Endothelial cell of umbilical vein (primary cell): ENCODE measurements at regions not wholly inside any gene's neighbourhood (a gene's known extent, or its start where the extent isn't known, plus 50 kb on each side); places are given as distances from the start of the nearest gene placed in this dataset.

ENCODE experiments used
- BruUV-seq: library from RNA; stranded (reverse); fragments of 400-500 nt; replicated peaks from 2 replicates; lab custom pipeline; 2021; lab: Mats Ljungman, UMichigan
- CTCF ChIA-PET: fragments of 300-600, 350-600 bp; sonication (Branson Sonifier 250); formaldehyde crosslinking; loops from one replicate; lab custom pipeline; 2021; ENCODE audit warnings: antibody characterized with exemption, inconsistent platforms; lab: Charles Lee
- POLR2A ChIA-PET: fragments of 300-600, 350-600 bp; sonication (Branson Sonifier 250); formaldehyde crosslinking; loops from one replicate; lab custom pipeline; 2021; ENCODE audit warnings: antibody characterized with exemption, inconsistent platforms; lab: Charles Lee
- DNase-seq: peaks from one replicate; pipeline ENCODE4 v3.0.0-alpha.2; 2011; ENCODE audit warnings: low read depth, low spot score
- FAIRE-seq: peaks from 2 replicates; lab custom pipeline; 2011; peaks lifted over from hg19 to GRCh38; lab: Jason Lieb, UNC
- H2AFZ ChIP-seq: 2 replicates; pipeline ENCODE4 v1.6.0; 2012; ENCODE audit warnings: low read depth, low read length, control low read depth, inconsistent platforms
- H3K27ac ChIP-seq: 2 replicates; pipeline ENCODE4 v1.5.1; 2011; ENCODE audit warnings: low read depth, mild to moderate bottlenecking, control low read depth, low read length, moderate library complexity; ENCODE audit not compliant: insufficient read depth
- H3K27me3 ChIP-seq, 2 experiments: 2 replicates each; pipeline versions ENCODE4 v1.6.0 to v1.6.1; 2011; ENCODE audit warnings: low read length in 2 of 2, mixed read lengths in 1 of 2; ENCODE audit not compliant: control insufficient read depth in 2 of 2, insufficient read depth in 2 of 2
- H3K36me3 ChIP-seq, 2 experiments: 2 replicates in 1 of 2; 3 replicates in 1 of 2; pipeline ENCODE4 v1.5.1; 2011; ENCODE audit warnings: low read length in 2 of 2, mild to moderate bottlenecking in 1 of 2, moderate library complexity in 1 of 2; ENCODE audit not compliant: control insufficient read depth in 2 of 2, insufficient read depth in 2 of 2; ENCODE audit errors: extremely low read depth in 1 of 2
- H3K4me1 ChIP-seq: 3 replicates; pipeline ENCODE4 v1.5.1; 2011; ENCODE audit warnings: mild to moderate bottlenecking, low read length; ENCODE audit not compliant: control insufficient read depth, insufficient read depth; ENCODE audit errors: extremely low read depth
- H3K4me2 ChIP-seq: 2 replicates; pipeline ENCODE4 v1.6.1; 2011; ENCODE audit warnings: low read length, control low read depth, mixed read lengths; ENCODE audit not compliant: insufficient read depth
- H3K4me3 ChIP-seq, 3 experiments: fragments of 200-600 bp in 1 of 3; sonication (generic), shearing (Covaris generic) in 1 of 3; replicated peaks in 1 of 3; 2 replicates each; pipeline ENCODE4 v1.5.1; 2011 to 2016; ENCODE audit warnings: control low read depth in 3 of 3, low read length in 3 of 3, mild to moderate bottlenecking in 2 of 3, inconsistent platforms in 1 of 3, low read depth in 1 of 3, moderate library complexity in 1 of 3; ENCODE audit not compliant: insufficient read depth in 1 of 3
- H3K79me2 ChIP-seq: 2 replicates; pipeline ENCODE4 v1.6.0; 2012; ENCODE audit warnings: low read length, inconsistent platforms; ENCODE audit not compliant: control insufficient read depth, insufficient read depth
- H3K9ac ChIP-seq: replicated peaks from 2 replicates; pipeline ENCODE3; 2011; ENCODE audit warnings: low read length, control low read depth; ENCODE audit not compliant: insufficient read depth; ENCODE audit errors: extremely low read depth
- H3K9me1 ChIP-seq: replicated peaks from 3 replicates; pipeline ENCODE4 v1.6.0; 2011; ENCODE audit warnings: mild to moderate bottlenecking, low read length; ENCODE audit not compliant: control insufficient read depth, insufficient read depth; ENCODE audit errors: extremely low read depth
- H3K9me3 ChIP-seq: replicated peaks from 2 replicates; pipeline ENCODE4 v1.5.1; 2012; ENCODE audit warnings: low read length, inconsistent platforms; ENCODE audit not compliant: control insufficient read depth, insufficient read depth
- H4K20me1 ChIP-seq: replicated peaks from 2 replicates; pipeline ENCODE3; 2011; ENCODE audit warnings: mild to moderate bottlenecking, low read length; ENCODE audit not compliant: control insufficient read depth, insufficient read depth; ENCODE audit errors: extremely low read depth
- CTCF ChIP-seq, 2 donors: IDR thresholded peaks; 1 replicate in 1 of 2; 2 replicates in 1 of 2; pipeline ENCODE4 v1.5.1; 2011; ENCODE audit warnings: low read length in 2 of 2, mild to moderate bottlenecking in 2 of 2, moderate library complexity in 2 of 2, control low read depth in 1 of 2, inconsistent platforms in 1 of 2, low read depth in 1 of 2; ENCODE audit not compliant: insufficient read depth in 1 of 2; ENCODE audit errors: extremely low read depth in 1 of 2
- EZH2 ChIP-seq: IDR thresholded peaks from 2 replicates; pipeline ENCODE4 v1.6.1; 2012; ENCODE audit warnings: borderline replicate concordance, low read depth, mild to moderate bottlenecking, moderate library complexity, low read length, inconsistent platforms; ENCODE audit not compliant: severe bottlenecking
- FOS ChIP-seq: IDR thresholded peaks from 2 replicates; pipeline ENCODE4 v1.6.1; 2011; ENCODE audit warnings: mild to moderate bottlenecking, low read length, moderate library complexity, borderline replicate concordance; ENCODE audit not compliant: insufficient read depth
- GATA2 ChIP-seq: IDR thresholded peaks from 2 replicates; pipeline ENCODE4 v1.7.0; 2011; ENCODE audit warnings: low read depth, mild to moderate bottlenecking, moderate library complexity, mixed read lengths, low read length; ENCODE audit not compliant: insufficient read length, insufficient read depth
- JUN ChIP-seq: IDR thresholded peaks from 2 replicates; pipeline ENCODE4 v1.6.1; 2011; ENCODE audit warnings: borderline replicate concordance, low read depth; ENCODE audit not compliant: insufficient read length, insufficient read depth
- MAX ChIP-seq: IDR thresholded peaks from 2 replicates; pipeline ENCODE4 v1.6.1; 2011; ENCODE audit not compliant: insufficient read depth, insufficient read length
- MYC ChIP-seq: IDR thresholded peaks from one replicate; pipeline ENCODE4 v1.6.1; 2011; ENCODE audit warnings: mild to moderate bottlenecking, low read depth, low read length
- POLR2A ChIP-seq: IDR thresholded peaks from 2 replicates; pipeline ENCODE4 v1.6.1; 2012; ENCODE audit warnings: low read depth, mild to moderate bottlenecking, control low read depth, low read length
- POLR2AphosphoS5 ChIP-seq: IDR thresholded peaks from 2 replicates; pipeline ENCODE4 v1.6.1; 2012; ENCODE audit warnings: low read depth, mild to moderate bottlenecking, control low read depth, low read length, moderate library complexity; ENCODE audit not compliant: insufficient read depth
- dilution Hi-C: fragments of 300-500 bp; cut with MboI; formaldehyde crosslinking; loops from one replicate; pipeline ENCODE4 v1.15.0; 2019; ENCODE audit warnings: low sequenced_read_pairs; ENCODE audit not compliant: extremely low pct_ligation_motif_present
- intact Hi-C: fragments of 100-400 bp; cut with micrococcal nuclease; formaldehyde crosslinking; loops from one replicate; pipeline ENCODE4 v1.10.0; 2022

DNA sequence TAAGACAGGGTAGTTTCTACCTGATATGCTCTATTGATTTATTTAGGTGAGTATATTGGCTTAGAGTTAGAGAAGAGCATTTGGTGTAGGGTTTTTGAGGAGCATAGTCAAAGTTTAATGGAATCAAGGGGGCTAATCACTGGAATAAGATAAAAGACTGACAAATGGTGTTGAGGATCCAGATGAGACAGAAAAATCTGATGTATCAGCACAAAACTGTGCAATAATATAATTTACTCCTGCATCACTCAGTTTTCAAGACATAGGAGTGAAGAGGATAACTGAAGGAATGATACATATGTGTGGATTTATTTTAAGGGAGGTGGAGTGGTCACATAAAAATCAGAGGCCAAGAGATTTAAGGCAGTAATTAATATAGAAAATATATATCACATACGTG, 339.2 kb downstream of the NYAP2 start:
- no peak overlapping the region for H3K27ac ChIP-seq
- H3K9me3 ChIP-seq: no peaks in the 10 kb centered on the region
- no peaks in the 10 kb centered on the region for H4K20me1 ChIP-seq
- H3K4me3 ChIP-seq: no peak overlapping the region
- CTCF ChIA-PET: no interaction called here
- H2AFZ ChIP-seq: no peak overlapping the region
- H3K9ac ChIP-seq: no peak overlapping the region
- dilution Hi-C loops (no loop called here), intact Hi-C loops (loop anchor here (5.0 to 10.0 kb wide), 4 partner anchors 704 to 1064 kb away; no protein-coding TSS in a partner anchor)
- FAIRE-seq (no peak), DNase-seq (no peak)
- H3K79me2 ChIP-seq: no peaks in the 10 kb centered on the region
- H3K36me3 ChIP-seq: no peaks in the 10 kb centered on the region
- H3K4me1 ChIP-seq: peaks cover 44% of the 10 kb centered on the region
- no peak overlapping the region for H3K4me2 ChIP-seq
- POLR2A ChIA-PET: no interaction called here
- no peaks in the 10 kb centered on the region for H3K27me3 ChIP-seq
- no peaks in the 10 kb centered on the region for H3K9me1 ChIP-seq
- BruUV-seq: no TSS peak
- TF ChIP-seq GATA2 (no peak), CTCF (IDR thresholded peaks at IDR 0.05; ENCODE audit: extremely low read depth in 1 of 2, insufficient read depth in 1 of 2, low read depth in 1 of 2, low read length in 2 of 2) (no peak), EZH2 (no peak), MYC (no peak), FOS (no peak), POLR2AphosphoS5 (no peak), JUN (no peak), POLR2A (no peak), MAX (no peak)
